ENCODE measurements at regions not wholly inside any gene's neighbourhood (a gene's known extent, or its start where the extent isn't known, plus 50 kb on each side); places are given as distances from the start of the nearest gene placed in this dataset.
A peak's percentile ranks its signal among the peaks of the same experiment; 100 is the strongest.

DNA sequence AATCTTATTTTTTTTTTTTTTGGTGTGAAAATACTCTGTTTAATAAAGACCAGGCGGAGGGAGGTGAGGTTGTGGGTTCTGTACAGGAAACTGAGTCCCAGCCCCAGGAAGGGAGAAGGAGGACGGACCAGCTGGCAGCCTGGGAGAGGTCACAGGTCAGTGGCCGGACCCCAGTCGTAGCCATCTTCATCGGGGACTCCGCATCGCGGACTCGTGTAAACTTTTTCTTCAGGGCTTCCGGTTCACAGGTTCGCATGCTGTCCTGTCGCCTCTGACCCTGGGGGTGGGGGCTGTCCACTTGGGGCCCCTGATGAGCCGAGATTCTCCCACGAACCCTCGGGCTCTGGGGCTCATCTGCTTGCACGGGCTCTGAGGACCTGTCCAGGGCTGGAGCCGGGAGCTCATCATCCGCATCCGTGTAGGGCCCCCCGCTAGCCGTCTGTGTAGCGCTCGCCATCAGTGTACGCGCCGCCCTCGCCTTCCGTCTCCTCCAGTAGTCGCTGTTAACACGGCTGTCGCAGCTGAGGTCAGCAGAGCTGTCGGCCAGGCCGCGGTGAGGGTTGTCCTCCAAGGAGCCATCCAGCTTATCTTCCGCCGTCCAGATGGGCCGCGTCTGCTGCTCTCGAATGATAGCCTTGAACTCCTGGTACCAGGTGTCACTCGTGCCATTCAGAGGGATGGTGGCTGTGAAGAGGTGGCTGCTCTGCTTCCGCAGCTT lies 975.7 kb upstream of the PRMT6 start:
- no peak for DNase-seq (ENCODE audit: low read depth)

DNA sequence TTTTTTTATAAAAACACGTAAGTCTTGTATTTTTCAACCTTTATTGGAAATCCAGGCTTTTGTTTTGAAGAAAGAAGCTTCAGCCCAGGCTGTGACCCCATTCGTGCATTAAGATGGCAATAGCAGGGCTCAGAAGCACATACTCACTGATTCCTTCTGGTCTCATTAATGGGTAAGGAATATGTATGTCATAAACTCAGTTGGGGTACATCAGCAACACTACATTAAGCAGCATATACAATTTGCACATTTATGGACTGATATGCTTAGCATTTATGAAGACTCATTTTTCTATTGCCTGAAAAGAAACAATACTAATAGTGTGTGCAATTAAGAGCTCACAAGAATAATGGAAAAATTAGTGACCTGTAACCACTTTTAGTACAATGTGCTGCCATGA lies 945.4 kb upstream of the PRMT6 start:
- DNase-seq (ENCODE audit: low read depth): no peak

DNA sequence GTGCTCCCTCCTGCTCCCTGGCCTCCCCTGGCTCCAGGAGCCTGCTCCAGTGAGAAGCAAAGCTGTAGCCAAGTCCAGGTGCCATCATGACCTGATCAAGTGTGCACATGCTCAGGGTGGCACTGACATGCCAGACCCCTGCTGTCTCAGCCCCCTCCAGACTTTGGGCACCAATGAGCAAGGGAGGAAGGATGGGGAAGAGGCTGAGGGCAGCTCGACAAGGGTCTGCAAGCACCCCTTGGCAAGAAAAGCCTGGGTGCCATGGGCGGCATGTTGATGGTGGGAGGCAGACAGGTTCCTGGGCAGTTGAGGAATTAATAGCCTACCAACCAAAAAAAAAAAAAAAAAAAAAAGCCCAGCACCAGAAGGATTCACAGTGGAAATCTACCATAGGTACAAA lies 942.6 kb upstream of the PRMT6 start:
- DNase-seq (ENCODE audit: low read depth): no peak

DNA sequence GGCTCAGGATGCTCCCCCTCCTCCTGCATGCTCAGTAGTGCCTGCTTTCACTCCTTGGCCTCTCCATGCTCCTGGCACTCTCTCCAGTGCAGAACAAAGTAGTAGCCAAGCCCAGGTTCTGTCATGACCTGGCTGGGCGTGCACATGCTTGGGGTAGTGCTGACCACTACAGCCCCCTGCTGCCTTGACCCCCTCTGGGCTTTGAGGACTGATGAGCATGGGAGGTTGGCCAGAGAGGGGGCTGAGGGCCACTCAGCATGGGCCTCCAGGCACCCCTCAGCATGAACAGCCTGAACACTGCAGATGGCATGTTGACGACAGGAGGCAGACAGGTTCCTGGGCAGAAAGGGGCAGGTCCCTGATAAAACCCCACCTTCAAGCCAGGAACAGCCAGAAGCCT lies 935.7 kb upstream of the PRMT6 start:
- no peak for DNase-seq (ENCODE audit: low read depth)

DNA sequence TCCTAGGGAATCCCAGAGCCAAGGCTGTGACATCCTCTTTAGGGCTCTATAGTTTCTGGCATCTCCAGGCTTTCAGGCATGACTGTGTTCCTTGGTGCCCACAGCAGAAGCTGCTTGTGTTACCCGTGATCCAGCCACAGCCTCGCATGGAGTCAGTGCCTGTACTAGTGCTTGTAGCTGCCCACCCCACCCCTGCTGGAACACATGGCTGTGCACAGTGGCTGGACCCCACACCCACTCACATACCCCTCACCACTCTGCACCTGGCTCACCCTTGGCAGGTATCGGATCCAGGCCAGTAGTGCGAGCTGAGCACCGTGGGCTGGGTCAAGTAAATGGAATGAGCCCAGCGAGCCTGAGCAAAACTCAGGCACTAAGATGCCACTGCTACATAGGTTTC lies 934.7 kb upstream of the PRMT6 start:
- DNase-seq (ENCODE audit: low read depth): no peak

DNA sequence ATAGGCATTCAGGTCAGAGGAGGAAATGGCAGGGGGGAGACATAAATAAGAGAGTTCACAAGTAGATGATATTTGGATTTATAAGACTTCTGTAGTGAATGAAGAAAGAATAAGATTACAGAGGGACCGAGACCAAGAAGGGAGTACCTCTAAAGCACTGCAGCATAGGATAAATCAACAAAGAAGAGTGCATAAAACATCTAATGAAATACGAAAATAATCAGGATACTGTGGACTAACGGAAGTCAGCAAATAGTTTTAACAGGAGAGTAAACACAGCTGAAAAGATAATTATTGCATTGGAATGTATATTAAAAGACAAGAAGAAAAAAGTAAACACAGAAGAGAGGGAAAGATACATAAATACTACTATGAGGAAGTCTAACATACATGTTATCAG lies 921.9 kb upstream of the PRMT6 start:
- no peak for DNase-seq (ENCODE audit: low read depth)

DNA sequence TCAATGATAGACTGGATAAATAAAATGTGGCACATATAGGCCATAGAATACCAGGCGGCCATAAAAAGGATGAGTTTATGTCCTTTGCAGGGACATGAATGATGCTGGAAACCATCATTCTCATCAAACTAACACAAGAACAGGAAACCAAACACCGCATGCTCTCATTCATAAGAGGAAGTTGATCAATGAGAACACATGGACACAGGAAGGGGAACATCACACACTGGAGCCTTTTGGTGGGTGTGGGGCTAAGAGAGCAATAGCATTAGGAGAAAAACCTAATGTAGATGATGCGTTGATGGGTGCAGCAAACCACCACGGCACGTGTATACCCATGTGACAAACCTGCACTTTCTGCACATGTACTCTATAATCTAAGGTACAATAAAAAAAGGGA lies 883.4 kb upstream of the PRMT6 start:
- DNase-seq (ENCODE audit: low read depth): no peak

DNA sequence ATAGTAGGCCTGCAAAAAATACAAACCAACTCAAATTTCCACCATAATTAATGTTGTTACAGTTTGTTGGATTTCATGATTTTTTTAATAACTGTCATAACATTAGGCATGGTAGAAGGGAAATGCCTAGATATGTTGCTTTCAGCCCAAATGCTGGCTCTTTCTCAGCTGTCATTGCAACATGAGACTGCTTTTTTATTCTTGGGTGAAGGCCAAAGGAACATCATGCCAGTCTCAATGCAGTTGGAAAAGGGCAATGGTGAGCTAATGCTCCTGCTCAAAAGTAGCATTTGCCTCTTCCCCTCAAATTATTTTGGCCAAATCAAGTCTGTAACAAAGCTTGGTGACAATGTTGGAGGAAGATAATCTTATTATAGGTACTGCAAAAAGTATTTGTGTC lies 877.7 kb upstream of the PRMT6 start:
- DNase-seq (ENCODE audit: low read depth): no peak

DNA sequence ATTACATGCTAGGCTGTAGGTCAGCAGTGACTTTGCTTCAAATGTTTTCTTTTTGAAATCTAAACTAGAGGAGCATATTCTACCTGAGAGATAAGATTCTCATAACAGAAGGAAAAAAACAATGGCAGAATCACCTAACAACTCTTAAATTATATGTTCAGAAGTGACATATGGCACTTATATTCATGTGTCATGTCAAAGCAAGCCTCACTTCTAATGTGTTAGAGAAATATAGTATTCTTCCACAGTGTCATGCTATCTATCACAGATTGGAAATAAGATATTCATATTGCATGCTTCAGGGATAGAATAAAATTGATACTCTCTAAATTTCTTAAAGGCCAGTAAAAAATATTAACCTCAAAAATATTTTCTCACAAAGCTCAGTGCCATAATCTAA lies 874.6 kb upstream of the PRMT6 start:
- DNase-seq (ENCODE audit: low read depth): no peak

DNA sequence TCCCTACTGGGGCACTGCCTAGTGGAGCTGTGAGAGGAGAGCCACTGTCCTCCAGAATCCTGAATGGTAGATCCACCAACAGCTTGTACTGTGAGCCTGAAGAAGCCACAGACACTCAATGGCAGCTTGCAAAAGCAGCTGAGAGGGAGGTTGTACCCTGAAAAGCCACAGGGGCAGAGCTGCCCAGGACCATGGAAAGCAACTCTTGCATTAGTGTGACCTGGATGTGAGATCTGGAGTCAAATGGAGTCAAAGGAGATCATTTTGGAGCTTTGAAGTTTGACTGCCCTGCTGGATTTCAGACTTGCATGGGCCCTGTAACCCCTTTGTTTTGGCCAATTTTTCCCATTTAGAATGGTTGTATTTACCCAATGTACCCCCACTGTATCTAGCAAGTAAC lies 871.4 kb upstream of the PRMT6 start:
- DNase-seq (ENCODE audit: low read depth): no peak

DNA sequence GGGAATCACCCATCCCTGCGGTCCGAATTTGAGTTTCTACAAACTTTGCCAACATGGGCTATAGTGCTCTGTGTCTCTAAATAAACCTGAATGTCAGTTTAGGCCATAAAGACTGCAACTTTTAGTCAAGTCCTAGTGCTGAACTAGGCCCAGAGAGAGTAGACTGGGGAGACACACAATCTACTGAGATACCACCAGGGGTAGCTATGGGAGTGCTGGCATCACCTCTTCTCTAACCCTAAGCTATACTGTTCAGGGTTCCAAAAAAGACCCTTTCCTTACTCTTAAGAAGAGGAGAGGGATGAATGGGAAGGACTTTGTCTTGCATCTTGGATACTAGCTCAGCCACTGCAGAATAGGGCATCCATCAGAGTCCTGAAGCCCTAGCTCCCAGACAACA lies 866.7 kb upstream of the PRMT6 start:
- no peak for DNase-seq (ENCODE audit: low read depth)

DNA sequence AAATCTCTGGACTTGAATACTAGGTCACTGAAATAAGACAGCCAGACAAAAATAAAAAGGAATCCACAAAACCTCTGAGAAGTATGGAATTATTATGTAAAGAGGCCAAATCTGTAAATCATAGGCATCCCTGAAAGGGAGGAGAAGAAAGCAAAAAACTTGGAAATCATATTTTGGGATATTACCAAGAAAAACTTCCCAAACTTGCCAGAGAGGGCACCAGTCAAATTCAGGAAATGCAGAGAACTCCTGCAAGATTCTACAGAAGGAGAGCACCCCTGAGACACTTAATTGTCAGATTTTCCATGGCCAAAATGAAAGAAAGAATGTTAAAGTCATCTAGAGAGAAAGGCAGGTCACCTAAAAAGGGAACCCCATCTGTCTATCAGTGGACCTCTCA lies 862.3 kb upstream of the PRMT6 start:
- DNase-seq (ENCODE audit: low read depth): no peak

DNA sequence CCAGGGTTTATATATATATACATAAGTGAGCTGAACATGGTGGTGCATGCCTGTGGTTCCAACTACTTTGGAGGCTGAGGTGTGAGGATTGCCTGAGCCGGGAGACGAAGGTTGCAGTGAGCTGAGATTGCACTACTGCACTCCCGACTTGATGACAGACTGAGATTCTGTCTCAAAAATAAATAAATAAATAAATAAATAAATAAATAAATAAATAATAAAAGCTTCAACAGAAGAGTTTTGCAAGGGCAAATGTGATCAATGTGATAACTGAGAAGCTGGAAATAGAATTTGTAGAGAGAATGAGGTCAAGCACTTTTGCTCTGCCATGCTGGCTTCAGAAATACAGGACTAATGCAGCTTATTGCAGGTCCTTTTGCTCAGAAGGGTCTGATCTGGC lies 855.8 kb upstream of the PRMT6 start:
- no peak for DNase-seq (ENCODE audit: low read depth)

DNA sequence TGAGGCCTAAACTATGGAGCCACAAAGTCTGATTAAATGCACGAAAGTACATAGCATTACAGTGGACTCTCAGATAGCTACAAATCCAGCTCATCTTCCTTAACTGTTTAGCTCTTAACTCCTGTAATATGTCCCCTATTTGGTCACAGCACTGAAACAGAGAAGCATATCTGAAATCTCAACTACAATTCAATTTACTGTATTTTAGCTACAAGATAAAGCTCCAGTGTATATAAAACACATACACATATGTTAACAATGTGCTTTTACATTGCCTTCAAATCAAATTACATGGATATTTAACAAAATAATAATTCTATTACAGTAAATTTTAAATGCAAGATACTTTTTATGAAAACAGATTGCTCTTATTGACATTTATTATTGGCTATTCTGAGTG lies 849.3 kb upstream of the PRMT6 start:
- DNase-seq (ENCODE audit: low read depth): no peak

DNA sequence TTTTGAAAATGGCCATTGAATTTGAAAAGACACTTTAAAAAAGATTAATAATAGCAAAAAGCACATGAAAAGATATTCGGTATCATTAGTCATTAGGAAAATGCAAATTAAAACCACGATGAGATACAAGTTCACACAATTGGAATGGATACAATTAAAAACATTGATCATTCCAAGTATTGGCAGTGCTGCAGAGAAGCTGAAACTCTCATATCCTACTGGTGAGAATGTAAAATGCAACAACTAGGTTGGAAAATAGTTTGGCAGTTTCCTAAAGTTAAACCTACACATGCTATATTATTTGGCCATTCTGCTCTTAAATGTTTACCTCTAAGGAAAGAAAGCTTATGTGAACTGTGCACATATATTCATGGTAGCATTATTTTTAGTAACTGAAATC lies 838.7 kb upstream of the PRMT6 start:
- no peak for DNase-seq (ENCODE audit: low read depth)

DNA sequence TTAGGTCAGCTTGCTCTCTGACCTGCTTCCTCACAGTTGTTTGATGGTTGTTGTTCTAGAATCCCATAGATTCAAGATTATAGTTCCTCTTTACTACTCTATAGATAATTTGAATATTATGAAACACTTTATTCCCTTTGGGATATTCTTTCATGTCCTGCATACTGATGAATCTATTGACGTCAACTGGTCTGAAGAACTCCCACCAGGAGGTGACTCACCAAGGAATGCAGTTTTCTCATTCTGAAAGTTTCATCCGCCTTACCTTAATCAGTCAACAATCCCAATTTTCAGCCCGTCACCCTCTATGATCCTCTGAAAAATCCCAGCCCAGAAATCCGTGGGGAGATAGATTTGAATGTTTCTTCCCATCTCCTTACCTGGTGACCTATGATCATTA lies 834.1 kb upstream of the PRMT6 start:
- peak; percentile 0 for DNase-seq (ENCODE audit: low read depth)

DNA sequence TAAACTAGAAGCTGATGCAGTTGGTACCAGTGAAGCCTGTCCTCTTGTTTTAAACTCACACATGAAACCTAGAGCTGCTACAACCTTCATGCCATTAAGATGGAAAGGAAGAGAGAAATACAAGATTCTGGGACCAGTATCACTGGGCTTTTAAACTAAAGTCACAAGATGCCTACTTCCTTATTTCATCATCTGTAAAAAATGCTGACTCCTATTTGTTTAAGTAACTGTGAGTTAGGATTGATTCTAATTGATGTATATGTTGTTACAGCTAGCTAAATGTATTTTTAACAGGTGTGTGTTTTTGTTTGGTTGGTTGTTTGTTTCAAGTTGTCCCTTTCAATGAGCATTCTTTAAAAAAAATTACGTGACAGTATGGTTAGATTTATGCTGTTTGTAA lies 833.3 kb upstream of the PRMT6 start:
- DNase-seq (ENCODE audit: low read depth): no peak

DNA sequence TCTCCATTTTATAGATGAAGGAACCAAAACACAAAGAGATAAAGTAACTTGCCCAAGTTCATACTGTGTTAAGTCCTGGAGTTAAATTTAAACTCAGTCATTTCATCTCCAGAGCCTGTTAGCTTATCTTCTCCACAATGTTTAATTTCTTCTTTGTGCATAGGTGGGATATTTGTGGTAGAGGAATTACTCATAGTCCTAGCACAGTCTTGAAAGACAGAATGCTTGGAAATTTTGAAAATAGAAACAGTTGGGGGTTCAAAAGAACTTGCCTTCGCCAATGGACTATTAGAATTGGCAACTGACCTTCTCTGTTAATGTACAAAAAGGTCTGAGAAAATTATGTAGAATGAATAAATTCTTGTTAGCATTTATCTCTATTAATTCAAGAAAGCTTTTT lies 832.0 kb upstream of the PRMT6 start:
- DNase-seq (ENCODE audit: low read depth): no peak

DNA sequence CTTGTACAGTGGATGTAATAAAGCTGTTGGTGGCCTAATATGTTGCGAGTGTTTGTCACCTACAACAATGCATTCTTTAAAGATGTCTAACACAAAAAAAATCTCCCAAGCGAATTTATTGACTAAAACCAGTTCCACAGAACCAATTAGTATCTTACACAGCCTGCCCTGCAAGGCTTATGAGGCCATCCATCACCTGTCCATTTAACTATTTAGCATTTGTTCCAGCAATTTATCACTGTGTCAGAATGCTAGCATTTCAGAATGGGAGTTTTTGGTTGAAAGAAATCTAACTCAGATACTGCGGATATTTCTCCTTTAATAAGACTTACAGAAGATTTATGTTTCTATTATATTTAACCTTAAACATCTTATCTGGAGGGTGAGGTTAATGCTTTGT lies 831.1 kb upstream of the PRMT6 start:
- no peak for DNase-seq (ENCODE audit: low read depth)

DNA sequence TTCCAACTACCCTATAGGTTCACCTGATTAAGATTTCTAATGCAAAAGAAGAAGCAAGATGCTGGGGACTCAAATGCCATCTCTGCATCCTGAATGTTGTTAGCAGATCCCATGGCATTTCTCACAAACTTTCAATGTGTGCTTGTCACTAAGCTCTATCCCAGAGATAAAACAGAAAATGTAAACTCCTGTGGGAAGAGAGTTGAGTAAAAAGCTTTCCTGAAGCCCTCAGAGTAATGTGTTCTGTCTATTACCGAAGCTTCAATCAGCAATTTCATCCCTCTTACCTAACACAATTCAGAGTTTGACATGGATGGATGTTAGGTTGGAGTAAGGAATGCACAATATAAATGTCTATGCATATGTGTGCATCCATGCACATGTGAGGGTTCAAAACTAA lies 829.9 kb upstream of the PRMT6 start:
- no peak for DNase-seq (ENCODE audit: low read depth)

DNA sequence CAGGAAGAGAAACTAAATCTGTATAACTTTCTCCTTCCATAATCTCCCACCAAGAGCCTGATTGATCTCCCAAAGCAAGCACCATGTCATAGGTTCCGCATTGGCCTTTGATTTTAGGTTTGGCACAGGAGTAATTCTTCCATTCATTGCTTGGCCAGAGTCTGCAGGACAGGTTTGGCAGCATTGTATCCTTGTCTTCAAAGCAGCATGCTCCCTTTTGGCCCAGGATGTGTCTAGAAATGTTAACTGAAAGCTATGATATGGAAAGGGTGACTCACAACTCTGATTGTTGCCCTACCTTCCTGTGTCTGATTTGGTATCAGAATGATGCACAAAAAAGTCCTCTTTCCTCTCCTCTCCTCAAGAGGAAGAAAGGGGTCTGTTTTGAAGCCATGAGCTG lies 824.3 kb upstream of the PRMT6 start:
- DNase-seq (ENCODE audit: low read depth): no peak

DNA sequence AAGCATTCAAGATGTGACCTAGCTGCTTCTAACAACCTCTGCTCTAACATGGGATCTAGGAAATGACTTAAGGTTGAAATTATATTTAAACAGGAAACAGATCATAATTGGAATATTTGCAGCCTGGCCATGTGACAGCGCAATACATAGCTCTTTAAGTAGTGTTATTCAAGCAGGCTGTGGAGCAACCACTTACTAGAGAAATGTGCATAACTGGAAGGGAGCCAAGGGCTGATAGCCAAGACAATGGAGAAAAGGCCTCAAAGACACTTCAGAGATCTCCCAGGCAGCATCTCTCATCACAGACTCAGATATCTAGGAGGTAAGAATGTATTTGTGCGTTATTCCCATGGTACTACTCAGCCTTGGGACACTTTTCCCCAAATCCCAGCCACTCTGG lies 823.0 kb upstream of the PRMT6 start:
- DNase-seq (ENCODE audit: low read depth): no peak

DNA sequence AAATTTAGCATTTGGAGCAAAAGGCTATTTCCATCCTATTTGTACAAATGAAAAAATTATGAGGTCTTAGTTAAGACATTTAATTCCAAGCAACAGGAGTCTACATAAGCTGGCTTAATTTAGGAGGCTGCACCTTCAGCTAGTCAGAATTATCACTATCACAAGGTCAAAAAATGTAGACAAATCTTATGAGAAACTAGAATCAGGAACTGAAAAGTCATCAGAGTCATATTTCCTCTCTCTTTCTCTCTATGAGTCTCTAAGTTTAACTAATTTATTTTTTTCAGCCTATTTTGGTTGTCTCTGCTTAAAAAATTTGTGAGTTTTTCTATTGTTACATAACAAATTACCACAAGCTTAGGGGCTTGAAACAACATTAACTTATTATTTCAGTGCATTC lies 807.1 kb upstream of the PRMT6 start:
- no peak for DNase-seq (ENCODE audit: low read depth)

DNA sequence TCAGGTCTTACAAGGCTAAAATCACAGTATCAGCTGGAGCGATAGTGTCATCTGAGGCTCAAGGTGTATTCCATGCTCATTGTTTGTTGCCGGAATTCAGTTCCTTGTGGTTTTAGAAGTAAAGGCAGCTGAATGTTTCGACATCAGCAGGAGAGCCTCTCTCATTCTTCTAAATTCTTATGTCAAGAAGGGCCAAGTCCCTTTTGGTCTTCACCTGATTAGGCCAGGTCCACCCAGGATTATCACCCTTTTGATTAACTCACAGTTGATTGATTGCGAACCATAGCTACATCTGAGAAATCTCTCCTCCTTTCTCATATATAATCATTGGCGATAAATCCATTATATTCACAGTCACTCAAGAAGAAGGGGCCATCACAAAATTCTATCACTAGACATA lies 806.7 kb upstream of the PRMT6 start:
- DNase-seq (ENCODE audit: low read depth): no peak

DNA sequence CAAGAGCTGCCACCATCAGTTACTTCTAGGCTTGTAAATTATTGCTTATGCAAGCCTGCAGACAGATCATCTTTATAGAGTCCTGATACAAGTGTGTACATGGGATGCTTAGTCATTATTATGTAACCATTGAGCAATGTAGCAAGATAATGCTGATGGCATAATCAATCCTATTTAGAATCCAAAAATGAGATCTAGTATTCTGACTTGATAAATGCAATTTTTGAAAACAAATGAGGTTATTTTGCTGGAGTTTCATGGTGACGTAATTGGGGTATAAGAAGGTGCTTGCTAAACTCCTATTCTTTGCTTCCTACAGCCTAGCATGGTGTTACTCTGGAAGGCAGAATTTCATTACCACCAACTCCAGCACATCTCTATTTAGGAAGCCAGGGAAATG lies 801.7 kb upstream of the PRMT6 start:
- DNase-seq (ENCODE audit: low read depth): peak; percentile 0
